D721Med (cell line): ENCODE measurements at regions not wholly inside any gene's neighbourhood (a gene's known extent, or its start where the extent isn't known, plus 50 kb on each side); places are given as distances from the start of the nearest gene placed in this dataset.

Source experiments
- DNase-seq: peaks from one replicate; pipeline ENCODE4 v3.0.0; 2011; ENCODE audit warnings: low spot score; ENCODE audit not compliant: insufficient read length
- FAIRE-seq: peaks from 2 replicates; lab custom pipeline; 2011; peaks lifted over from hg19 to GRCh38; lab: Jason Lieb, UNC
- CTCF ChIP-seq: IDR thresholded peaks from 2 replicates; pipeline ENCODE4 v1.5.1; 2012; ENCODE audit warnings: mild to moderate bottlenecking, control low read depth; ENCODE audit not compliant: insufficient read depth; ENCODE audit errors: missing control alignments

GRCh38 chr17:53942898-53943297 is 120.2 kb downstream of the KIF2B start:
- TF ChIP-seq CTCF: no peak
- DNase-seq (no peak), FAIRE-seq (no peak)

GRCh38 chr17:53948323-53948722 is 125.6 kb downstream of the KIF2B start:
- no peak for DNase-seq
- FAIRE-seq: no peak
- TF ChIP-seq CTCF: no peak

- TF ChIP-seq CTCF: no peak
- no peak for DNase-seq
- FAIRE-seq: no peak
These were observed 126.9 kb downstream of the KIF2B start for GRCh38 chr17:53949473-53950090.

- FAIRE-seq (no peak), DNase-seq (no peak)
- TF ChIP-seq CTCF: peak; percentile 19
These were observed 127.6 kb downstream of the KIF2B start for GRCh38 chr17:53950207-53950857.

- FAIRE-seq (no peak), DNase-seq (no peak)
These were observed 128.1 kb downstream of the KIF2B start for GRCh38 chr17:53950858-53951250.

GRCh38 chr17:53971361-53971760 is 148.6 kb downstream of the KIF2B start:
- DNase-seq (no peak), FAIRE-seq (no peak)
- no peak for TF ChIP-seq CTCF

More at GRCh38 chr17:53950858-53951250, 128.1 kb downstream of the KIF2B start:
- no peak for TF ChIP-seq CTCF

- DNase-seq (no peak), FAIRE-seq (no peak)
- no peak for TF ChIP-seq CTCF
These were observed 157.3 kb downstream of the KIF2B start for GRCh38 chr17:53979991-53980390.
